HK-2 (cell line): ENCODE measurements at regions not wholly inside any gene's neighbourhood (a gene's known extent, or its start where the extent isn't known, plus 50 kb on each side); places are given as distances from the start of the nearest gene placed in this dataset.

ENCODE experiments used
- DNase-seq: peaks from one replicate; pipeline ENCODE4 v3.0.0-alpha.2; 2018; ENCODE audit not compliant: unreplicated experiment

DNA sequence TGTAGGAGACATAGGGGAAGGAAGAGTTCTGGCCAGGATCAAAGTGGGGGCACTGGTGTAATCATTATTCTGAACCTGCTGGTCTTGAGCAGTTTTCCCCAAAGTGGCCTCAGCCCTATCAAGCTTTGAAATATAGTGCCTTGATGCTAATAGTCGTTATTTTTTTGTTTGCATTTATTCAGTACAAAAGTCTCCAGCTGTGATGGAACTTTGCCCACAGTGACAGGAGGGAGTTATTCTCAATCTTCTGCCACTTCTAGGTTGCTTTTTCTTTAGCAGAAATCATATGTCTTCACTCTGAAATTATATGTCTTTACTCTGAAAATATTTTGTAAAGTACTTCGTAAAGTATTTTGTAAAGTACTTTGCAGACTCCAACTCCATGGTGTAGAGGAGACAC is 93.1 kb downstream of the FAT3 start:
- no peak for DNase-seq

DNA sequence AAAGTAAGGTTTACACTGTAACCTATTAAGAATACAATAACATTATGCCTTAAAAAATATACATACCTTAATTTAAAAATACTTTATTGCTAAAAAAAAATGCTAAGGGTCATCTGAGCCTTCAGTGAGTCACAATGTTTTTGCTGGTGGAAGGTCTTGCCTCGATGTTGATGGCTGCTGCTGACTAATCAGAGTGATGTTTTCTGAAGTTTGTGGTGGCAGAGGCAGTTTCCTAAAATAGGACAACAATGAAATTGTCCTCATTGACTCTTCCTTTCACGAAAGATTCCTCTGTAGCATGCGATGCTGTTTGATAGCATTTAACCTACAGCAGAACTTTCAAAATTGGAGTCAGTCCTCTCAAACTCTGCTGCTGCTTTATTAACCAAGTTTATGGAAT is 97.6 kb downstream of the FAT3 start:
- no peak for DNase-seq

DNA sequence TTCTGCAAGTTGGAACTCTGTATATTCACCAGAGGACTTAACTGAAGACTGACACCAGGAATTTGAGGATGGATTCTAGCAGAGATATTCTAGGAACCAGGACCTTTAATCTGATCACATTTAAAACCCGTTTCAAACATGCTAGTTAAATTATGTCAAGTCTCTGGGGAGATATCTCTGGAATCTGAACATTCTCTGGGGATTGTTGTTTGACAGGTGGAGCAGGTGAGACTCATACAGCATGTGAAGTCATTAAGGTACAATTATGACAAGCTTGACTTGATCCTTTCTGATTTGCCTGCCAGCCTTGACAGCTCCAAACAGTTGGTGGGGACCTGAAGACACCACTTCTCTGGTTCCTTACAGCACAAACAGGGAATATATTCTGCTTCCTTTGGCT is 100.3 kb downstream of the FAT3 start:
- no peak for DNase-seq

DNA sequence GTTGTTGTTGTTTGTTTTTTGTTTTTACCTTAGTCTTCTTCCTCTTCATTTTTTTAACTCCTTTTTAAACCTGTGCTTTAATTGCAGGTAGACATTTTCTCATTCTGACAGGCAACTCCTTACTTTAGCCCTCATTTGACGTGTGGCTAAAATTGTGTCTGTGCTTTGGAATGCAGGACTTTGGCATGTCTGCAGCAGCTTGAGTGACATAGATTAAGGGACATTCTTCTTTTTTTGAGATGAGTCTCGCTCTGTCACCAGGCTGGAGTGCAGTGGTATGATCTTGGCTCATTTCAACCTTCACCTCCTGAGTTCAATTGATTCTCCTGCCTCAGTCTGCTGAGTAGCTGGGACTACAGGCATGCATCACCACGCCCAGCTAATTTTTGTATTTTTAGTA is 100.8 kb downstream of the FAT3 start:
- DNase-seq, result no peak

DNA sequence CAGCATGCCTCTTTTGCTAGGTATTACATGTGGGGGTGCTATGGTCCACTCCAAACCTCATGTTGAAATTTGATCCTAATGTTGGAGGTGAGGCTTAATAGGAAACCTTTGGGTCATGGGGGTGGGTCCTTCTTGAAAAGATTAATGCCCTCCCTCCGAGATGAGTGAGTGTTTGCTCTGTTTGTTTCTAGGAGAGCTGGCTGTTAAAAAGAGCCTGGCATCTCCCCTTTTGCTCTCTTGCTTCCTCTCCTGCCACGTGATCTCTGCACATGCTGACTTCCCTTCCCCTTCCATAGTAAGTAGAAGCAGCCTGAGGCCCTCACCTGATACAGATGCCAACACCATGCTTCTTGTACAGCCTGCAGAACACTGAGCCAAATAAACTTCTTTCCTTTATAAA is 104.5 kb downstream of the FAT3 start:
- no peak for DNase-seq

DNA sequence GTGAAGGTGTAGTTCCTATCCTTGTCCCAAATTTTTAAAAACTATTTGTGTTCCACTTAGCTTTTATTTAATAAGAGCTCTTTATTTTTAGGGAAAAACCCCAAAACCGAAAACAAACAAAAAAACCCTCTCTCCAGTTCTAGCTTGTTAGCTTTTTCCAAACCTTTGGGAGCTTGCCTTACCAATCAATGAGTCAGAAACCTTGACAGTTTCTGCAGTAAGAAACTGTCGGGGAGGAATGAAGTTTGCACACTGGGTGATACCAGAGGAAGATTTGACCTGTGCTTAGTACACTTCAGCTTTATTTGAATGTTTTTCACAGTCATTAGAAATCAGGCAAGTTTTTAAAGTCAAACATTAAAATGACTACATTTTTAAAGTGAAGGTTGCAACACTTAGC is 105.0 kb downstream of the FAT3 start:
- no peak for DNase-seq

DNA sequence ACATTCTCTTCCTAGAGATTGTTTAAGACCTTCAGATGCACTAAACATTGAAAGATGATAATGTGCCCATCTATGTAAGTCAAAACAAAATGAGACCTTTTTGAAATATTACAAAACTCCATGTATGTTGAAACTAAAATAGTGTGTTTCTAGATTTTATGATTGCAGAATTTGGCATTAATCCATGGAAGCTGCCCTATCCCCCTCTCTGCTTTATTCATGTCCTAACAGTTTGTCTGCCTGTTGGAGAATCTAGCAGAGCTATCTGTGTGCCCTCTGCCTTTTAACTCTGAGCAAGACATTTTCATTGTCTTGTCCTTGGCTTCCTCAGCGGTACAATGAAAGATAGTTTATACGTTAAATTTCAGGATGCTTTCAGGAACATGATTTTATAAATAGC is 105.5 kb downstream of the FAT3 start:
- DNase-seq, result no peak

DNA sequence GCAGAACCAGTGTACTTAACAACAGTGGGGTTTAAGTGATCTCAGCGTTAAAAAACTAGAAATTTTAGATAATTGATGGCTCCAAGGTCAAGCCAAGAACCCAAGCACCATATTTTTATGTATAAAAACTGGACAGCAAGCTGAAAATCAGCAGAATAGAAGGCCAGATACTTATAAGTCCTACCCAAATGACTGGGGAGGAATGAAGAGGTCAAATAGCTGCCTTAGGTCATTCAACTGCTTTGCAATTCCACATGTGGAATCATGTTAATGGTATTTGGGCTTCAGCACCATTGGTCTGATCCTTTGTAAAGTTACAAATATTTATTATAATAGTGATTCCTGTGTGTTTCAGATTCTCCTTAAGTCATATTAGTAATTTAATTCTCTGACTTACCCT is 108.4 kb downstream of the FAT3 start:
- no peak for DNase-seq

DNA sequence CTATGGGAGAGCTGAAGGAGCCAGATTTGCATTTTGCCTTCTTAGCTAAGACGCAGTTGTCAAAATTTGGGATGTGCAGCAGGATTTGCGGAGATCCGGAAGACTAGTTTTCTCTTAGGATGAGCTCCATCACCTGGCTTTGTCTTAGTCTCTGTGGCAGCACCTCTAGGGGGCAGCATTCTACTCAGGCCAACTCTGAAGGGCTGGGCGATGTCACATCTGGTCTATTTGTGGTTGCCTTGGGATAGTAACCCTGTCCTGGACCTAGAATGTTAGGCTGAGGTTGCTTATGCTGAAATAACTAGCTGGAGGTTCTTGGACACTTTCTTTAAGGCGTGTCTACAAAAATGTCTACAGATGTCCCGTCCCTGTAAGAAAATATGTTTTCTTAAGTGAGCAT is 116.2 kb downstream of the FAT3 start:
- DNase-seq, result no peak

DNA sequence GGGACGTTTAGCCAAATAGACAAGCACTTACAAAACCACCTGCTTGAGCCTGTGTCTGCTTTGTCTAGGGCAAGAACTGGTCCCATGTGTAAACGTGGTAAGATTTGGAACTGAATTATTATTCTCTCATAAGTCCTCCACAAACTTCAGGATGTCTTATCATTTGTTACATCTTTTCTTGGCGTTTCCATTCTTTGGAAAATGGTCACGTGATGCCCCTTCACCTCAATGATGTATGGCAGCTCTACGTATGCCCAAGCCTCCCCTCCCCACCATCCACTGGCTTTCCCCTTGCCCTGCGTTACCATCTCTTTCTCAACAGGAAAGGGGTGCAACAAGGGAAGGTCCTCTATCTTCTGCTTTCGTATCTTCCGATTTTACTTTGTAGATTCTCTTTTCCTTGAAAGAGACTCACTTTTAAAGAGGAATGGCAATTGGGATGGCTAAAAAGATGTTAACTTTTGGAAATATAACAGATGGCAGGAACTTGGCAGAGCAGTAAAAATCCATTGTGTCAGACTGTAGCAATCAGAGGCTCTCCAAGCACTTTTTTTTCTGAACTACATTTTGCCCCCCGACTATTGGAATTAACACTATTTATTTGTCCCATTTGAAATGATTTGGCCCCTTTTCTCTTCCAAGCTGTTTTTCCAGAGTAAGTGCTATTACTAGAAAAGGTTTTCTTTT is 117.6 kb downstream of the FAT3 start:
- no peak for DNase-seq

DNA sequence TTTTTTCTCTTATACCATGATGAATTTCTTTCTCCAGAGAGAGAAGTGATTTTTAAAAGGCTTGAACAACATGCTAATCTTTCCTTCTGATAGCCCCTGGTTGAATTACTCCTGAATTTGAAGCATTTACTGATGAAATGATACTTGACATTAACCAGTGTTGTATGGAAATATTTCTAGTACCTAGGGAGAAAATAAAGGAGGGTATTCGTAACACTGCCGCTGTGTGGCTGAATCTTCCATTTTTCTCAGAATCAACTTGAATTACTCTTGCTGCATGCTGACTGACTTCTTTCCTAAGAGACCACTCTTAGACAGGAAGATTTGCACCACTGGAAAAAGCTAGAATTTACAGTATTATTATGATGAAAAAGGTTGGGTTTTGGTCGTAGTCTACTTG is 118.3 kb downstream of the FAT3 start:
- DNase-seq, result no peak

DNA sequence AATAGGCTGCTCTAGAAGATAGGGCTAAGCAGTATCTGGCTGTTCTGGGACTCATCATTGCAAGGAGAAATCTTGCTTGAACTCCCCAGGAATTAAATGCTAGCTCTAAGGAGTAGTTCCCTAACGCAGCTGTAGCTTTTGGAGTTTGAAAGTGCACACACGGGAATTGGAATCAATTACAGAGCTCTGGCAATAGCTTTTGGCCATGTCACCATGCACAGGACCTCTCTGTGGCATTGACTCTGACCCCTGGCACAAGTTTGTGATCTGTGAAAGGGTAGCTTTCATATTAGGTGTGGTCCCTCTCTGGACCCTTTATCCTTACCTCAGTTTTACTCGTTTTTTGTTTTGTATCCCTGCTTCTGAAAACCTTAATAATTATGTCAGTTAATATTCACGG is 121.6 kb downstream of the FAT3 start:
- DNase-seq, result no peak

DNA sequence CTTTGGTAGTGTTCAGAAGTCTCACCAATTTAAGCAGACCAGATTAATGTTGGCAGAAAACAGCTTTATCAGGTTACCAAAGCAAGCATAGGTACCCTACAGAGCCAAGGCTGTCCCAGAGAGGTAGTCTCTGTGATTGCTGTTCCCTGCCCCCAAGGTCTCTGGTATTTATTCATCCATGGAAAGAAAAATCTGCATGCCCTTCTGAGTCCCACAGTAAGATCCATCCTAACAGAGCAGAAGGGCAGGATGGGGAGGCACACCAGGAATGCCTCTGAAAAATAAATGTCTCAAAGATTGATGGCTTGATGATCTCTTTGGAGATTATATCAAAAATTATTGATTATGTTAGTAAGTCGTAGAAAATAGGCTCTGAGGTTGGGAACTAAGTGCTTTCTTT is 122.8 kb downstream of the FAT3 start:
- DNase-seq, result no peak

DNA sequence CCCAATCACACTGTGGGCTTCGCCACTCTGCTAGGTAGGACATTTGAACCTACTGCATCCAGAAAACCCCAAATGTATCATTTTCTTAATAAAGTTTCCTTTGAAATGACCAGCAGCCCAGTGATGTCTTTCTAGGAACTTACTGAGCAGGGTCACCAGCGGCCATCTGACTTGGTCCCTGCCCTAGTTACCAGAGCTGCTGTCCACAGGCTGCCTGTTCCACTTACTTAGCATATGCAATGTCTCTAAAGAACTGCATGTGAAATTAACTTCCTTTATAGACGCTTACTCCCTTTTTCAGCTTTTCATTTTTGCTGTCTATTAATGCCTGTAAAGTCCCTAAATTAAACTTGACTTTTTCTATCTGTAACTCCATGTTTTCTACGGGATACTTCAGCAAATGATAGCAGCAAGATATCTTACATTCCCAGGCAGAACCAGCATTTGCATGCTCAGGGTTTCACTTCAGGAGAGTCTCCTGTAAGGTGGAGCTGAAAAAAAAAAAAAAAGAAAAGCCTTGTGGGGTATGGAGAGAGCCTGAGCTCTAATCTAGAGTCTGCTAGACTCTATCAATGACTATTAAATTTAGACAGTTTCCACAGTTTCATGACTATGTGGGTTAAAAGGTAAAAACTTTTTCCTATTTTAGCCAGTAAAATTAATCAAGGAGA is 125.0 kb downstream of the FAT3 start:
- DNase-seq, result no peak

DNA sequence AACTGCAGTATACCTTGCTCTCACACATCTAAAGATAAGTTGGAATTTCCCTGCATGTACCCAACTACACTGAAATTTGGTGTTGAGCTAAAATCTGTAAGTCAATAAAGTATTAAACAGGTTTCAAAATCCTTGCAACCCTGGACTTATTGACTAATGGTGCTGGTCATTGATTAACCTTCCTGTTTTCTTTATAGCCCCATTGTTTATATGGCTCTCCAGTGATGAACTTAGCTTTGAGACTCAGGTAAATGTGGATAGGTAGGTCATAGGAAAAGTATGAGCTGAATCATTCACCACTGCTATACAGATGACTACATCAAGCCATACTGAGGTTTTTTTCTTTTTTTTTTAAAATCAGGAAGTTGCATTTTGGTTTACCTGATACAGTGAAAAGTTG is 132.7 kb downstream of the FAT3 start:
- no peak for DNase-seq

DNA sequence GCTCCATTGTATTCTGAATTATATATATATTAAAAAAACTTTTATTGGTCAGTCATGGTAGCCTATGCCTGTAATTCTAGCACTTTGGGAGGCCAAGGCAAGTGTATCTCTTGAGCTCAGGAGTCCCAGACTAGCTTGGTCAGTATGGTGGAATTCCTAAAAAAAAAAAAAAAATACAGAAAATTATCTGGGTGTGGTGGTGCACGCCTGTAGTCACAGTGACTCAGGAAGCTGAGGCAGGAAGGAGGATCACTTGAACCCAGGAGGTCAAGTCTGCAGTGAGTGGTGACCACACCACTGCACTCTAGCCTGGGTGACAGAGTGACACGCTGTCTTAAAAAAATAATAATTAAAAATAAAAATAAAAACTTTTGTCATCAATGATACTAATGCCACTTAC is 133.2 kb downstream of the FAT3 start:
- DNase-seq, result no peak

DNA sequence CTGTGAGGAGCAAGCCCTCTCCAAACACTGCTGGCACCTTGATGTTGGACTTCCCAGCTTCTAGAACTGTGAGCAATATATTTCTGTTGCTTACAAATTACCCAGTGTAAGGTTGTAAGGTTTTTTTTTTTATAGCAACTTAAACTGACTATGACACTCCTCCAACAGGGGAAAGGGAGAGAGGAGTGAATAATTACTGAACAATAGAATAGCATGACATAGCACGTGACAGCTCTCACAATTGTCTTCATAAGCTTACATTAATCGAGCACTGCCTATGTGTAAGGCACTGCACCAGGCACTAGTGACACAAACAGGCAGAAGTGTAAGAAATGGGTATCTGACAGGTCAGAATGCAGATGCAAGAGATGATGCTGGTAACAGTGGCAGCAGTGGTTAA is 136.9 kb downstream of the FAT3 start:
- DNase-seq, result no peak

DNA sequence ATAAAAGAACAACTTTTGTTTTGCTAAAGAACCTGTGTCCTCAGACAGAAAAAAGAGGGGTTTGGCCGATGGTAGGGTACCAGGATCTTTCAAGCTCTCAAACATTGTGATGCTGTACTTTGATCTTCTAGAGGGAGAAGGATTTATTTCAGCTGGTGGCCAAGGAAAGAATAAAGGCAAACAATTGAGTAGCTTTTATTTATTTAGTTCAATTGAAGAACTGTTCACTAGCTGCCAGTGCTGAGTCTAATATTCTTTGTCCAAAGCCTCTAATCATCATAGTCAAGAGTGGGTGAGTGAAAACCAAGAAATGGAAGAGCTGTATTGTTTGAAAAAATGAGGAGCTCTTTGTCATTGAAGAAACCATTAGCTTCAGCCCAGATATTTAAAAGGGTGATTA is 138.4 kb downstream of the FAT3 start:
- no peak for DNase-seq

DNA sequence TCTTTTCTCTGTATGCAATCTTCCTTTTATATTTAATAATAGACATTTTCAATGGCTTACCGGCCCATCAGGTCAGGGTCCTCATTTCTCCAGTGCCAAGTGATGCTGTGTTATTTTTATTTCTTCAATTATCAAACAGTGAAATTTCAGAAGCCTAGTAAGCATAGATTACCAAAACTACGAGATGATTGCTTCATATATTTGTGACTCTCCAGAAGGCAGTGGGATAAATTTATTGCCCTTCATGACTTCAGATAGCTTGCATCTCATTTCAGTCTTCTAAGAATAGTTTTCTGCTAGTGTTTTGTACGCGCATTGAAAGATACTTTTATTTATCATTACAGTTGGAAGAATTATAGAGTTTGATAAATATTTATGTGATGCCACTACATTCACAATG is 139.6 kb downstream of the FAT3 start:
- no peak for DNase-seq

DNA sequence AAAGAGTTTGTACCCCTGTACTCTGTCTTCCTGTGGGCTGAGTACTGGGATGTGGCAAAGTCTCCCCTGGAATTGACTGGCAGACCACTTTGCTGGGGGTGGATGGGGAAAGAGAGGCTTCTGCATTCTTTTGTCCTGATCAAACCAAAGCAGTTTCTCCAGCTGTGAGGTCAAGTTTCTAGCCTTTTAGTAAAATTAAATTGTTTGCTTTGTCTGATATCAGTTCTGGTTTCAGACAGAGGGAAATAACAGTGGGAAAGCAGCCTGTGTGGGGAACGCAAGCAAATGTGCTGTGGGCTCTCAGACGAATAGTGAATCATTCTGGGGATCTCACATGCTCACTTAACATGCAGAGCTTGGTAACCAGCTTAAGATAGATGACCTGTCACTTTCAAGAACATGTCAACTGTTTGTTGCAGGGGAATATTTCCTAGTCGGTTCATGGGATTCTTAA is 151.6 kb downstream of the FAT3 start:
- no peak for DNase-seq

DNA sequence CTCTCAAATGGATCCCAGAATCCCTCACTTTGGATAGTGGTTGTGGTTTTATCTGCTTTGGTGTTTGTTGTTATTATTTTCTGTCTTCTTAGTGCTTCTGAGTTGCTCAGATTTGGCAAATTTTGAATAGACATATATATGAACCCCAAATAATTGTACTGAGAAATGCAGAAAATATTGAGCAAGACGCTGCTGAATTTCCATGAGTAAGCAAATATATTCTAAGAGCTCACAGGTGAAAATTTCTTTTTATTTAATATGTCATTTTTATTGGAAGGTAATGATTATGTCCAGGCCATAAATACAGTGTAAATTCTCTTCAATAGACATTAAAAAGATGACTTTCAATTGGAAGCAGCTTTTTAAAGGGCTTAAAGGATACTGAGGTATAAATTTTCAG is 152.1 kb downstream of the FAT3 start:
- DNase-seq, result no peak

DNA sequence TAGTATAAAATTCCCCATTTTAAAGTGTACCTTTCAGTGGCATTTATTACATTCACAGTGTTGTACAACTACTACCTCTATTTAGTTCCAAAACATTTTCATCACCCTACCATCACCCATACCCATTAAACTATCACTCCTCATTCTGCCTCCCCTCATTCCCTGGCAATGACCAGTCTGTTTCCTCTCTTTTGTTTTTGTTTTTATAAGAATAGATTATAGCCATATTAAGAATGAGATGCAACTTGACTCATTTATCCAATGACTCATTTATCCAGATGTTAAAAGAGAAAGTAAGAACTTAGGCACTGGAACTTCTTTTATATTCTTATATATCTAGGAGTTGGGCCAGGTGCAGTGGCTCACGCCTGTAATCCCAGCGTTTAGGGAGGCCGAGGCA is 156.3 kb downstream of the FAT3 start:
- DNase-seq, result no peak

DNA sequence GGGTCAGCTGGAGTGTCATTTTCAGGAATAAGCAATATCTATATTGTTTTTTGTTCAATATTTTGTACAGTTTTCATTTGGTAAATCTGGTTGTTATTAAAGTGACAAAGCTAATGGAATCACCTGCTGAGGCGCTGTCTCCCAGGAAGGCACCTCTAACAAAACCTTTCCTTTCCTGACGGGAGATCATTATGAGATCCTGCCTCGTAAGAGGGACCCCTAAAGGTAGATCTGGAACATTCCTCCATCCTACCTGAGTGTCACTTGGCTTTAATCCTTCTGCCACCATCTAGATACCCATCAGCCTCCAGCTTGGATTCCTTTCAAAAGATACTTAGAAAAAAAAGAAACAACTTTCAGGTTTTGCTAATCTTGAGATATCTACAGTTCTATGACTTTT is 157.7 kb downstream of the FAT3 start:
- no peak for DNase-seq

DNA sequence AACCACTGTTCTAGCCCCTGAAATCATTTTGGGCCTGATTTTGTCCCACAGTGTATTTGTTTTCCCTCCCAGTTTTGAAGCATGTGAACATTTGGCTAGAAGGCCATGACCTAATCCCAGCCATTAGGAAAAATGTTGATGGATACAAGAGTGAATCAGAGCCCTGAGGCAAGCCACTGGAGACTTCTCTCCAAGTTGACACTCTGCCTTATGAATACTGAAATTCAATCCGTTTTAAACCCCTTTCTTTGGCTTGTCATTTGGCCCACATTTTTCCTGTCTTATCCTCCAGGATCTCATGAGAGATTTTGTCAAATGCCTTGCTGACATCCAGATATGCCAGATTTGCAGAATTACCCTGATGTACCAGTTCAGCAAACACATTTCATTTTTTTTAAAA is 158.8 kb downstream of the FAT3 start:
- no peak for DNase-seq
